SW480 (cell line): ENCODE measurements at regions not wholly inside any gene's neighbourhood (a gene's known extent, or its start where the extent isn't known, plus 50 kb on each side); places are given as distances from the start of the nearest gene placed in this dataset.

Source experiments
- DNase-seq: peaks from one replicate; pipeline ENCODE4 v3.0.0-alpha.2; 2016; ENCODE audit warnings: low spot score

- DNase-seq, result no peak
Observed at GRCh38 chr2:240343548-240343947, 91.9 kb upstream of the GPC1 start.

DNA sequence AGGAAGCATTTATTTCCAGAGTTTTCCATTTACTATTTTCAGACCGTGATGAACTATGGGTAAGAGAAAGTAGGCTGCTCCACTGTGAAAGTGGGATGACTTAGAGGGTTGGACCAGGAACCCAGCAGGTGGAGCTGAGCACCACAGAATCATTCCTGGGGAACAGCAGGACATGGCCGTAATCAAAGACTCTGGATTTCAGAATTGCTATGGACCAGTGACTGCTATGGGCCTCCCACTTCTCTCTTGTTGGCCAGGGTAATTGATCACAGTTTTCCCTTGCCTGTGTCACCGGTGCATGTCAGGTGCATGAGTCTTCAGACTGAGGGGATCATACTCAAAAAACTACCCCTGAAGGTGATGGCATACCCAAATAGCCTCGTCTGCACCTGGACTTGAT is 90.6 kb upstream of the GPC1 start:
- no peak for DNase-seq

- DNase-seq, result no peak
Observed at GRCh38 chr2:240346015-240346752, 89.3 kb upstream of the GPC1 start.

- DNase-seq, result no peak
Observed at GRCh38 chr2:240346753-240347372, 88.6 kb upstream of the GPC1 start.

DNA sequence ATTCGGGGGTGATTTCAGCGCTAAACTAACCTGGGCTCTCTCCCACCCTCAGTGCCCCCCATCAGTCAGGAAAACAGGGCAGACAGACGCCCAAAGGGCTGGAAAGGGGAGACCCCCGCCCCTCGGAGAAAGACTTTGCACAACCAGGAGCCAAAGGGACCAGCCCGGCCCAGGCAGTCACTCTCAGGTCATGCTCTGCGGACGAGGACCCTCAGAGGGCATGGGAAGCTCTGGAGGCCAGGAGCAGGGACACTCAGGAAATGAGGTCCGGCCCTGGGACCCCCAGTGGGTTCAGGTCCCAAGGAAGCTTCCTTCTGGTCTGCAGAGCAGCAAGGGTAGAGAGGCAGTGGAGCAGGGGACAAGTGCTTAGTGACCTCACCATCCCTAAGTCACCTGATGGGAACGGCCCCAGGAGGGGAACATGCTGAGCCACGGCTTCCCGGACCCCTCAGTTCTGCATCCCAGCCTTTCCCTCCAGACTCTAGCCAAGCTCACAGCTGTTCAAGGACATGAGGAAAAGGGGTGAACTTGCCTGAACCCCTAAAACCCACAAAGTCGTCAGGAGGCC is 88.0 kb upstream of the GPC1 start:
- DNase-seq, result no peak

DNA sequence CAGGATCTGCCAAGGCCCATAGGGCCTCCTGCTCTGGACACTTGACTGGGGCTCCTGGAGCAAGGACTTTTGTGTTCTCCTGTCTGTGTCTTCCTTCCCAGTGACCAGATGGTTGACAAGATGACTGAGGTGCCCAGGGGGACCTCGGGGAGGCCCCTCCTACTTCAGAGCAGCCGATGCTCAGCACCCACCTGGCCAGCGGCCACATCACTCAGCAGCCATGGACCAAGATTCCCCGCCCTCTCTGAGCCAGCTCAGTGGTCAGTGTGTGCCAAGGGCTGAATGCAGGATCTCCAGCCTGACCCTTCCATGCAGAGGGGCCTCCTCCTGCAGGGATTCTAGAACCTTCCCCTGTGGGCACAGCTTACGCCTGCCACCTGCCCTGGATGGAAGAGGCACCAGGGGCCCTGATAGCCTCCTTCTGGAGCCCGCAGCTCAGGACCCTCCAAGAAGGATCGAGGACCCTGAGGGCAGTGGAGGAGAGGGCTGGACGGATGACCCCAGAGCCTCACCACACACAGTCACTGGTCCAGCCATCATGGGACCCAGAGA is 87.4 kb upstream of the GPC1 start:
- DNase-seq, result no peak

DNA sequence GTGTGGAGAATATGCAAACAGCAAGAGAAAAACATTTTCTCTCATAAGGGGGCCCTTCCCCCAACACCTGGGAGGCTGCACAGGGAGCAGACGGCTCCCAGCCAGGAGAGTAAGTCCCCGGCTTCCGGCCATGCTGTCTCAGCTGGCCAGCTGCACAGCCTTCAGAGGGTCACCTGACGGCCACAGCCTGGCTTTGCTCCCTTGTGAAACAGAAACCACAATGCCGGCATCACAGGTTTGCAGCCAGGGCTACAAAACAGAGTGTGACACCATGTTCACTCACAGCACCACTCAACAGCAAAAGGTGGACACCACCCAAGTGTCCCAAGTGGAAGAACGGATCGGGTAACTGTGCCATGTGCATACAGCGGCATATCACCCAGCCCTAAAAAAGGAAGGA is 86.9 kb upstream of the GPC1 start:
- DNase-seq, result no peak

DNA sequence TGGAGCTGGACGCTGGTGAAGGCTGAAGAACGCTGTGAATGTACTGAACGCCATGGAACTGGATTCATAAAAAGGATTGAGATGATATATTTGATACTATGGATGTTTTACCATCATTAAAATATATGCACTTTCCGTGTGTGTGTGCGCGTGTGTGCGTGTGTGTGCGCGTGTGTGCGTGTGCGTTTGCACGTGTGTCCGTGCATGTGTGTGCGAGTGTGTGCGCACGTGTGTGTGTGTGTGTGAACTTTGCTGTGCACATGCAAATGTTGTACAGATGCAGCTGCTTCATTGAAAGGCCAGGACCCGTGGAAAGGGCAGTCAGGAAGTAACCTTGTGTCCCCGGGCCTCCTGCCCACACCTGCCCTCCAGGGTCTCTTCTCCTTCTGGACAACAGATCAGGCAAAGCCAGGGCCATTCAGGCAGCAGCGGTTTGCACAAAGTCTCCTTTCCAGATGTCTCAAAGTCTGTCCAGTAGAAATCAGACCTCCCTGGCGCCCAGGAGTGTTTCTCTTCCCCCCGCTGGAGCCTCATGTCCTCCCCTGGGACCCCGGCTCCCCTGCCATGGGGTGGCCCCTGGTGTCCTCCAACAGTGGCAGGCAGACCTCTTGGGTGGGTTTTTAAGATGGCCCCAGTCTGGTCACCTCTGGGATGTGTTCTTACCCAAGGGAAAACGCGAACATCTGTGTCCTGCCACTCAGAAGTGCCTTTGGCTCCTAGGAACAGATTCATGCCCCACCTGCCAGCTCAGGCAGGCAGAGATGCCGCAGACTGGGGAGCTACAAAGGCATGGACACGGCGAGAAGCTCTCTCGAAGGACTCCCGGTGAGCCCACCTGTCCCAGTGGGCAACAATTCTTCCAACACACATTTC is 86.1 kb upstream of the GPC1 start:
- DNase-seq, result no peak

DNA sequence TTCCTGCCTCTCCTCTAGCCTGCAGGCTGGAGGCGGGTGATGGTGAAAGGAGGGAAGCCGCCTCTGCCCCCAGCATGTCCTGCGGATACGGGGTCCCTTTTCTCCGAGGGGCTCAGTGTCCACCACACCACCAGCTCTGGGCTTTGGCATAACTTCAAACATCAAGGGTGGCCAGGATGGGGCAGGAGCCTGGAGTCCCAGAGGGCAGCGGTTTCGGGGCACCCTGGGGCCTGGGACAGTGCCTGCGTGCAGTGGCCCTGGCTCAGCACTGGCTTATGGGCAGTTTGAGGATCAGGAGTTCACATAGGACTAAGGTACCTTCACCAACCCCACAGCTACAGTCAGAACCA is 85.5 kb upstream of the GPC1 start:
- DNase-seq, result no peak

GRCh38 chr2:240350696-240351087 is 84.8 kb upstream of the GPC1 start:
- DNase-seq, result no peak

DNA sequence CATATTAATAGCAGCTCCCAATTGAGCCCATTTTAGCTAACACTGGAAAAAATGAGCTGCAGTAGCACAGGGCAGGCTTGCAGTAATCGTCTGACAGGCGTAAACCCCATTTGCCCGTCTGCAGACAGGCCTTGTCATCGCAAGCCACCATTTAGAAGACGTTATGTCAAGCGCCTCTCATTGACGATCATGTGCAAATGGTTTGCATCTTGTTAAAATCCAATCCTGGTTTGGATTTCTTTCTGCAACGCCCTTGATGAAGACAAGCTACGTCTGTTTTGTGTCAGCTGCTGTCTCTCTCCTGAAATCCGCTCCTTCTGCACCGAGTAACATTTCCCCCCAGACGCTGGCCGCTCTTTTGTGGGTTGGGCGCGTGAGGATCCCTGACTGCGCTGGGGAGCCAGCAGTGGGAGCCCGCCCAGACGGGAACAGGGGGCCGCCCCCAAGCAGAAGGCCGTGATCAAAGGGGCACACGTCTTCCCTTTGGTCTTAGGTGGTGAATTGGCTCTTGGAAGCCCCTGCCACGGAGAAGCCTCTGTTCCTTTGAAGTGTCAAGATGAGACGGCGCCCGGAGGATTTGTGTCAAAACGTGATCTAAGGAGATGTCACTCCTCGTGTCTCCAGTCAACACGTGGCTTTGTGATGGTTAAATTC is 84.2 kb upstream of the GPC1 start:
- DNase-seq, result no peak

- DNase-seq, result no peak
Observed at GRCh38 chr2:240351826-240352426, 83.5 kb upstream of the GPC1 start.

- DNase-seq, result no peak
Observed at GRCh38 chr2:240353086-240353798, 82.2 kb upstream of the GPC1 start.

DNA sequence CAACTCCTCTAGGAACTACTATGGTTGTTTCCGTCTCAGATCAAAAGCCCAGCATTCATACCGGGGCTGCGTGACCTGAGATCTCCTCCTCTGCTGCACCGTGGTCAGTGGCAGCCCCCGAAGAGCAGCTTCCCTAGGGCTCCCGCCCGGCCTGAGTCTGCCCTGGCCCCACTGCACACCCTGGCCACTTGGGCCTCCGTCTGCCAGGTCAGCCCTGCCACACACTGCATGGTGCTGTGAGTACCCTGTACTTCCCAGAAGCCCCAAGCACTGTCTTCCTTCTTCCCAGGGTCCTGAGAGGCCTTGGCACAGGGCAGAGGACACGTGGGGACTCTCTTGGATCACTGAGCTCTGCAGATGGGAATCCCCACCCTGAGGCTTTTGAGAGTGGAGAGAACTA is 81.5 kb upstream of the GPC1 start:
- no peak for DNase-seq

GRCh38 chr2:240355001-240355891 is 80.2 kb upstream of the GPC1 start:
- no peak for DNase-seq

DNA sequence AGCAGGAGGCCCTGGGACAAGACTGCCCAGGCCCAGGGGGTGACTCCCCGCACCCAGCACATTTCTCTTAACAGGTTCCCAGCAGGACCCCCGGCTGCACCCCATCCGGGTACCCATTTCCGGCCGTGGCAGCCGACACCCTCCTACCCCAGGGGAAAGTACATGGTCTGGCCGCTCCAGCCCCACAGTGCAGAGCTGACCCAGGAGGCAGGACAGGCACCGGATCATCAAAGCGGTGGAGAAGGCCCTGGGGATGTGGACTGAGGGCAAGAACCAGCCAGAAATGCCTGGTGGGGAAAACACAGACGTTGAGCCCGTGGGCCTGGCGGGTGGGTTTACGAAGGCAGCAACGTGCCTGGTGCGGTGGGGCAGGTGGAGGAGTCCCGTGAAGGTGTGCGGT is 79.5 kb upstream of the GPC1 start:
- no peak for DNase-seq

- DNase-seq, result no peak
Observed at GRCh38 chr2:240356700-240357640, 78.5 kb upstream of the GPC1 start.

- no peak for DNase-seq
Observed at GRCh38 chr2:240357641-240358012, 77.8 kb upstream of the GPC1 start.

DNA sequence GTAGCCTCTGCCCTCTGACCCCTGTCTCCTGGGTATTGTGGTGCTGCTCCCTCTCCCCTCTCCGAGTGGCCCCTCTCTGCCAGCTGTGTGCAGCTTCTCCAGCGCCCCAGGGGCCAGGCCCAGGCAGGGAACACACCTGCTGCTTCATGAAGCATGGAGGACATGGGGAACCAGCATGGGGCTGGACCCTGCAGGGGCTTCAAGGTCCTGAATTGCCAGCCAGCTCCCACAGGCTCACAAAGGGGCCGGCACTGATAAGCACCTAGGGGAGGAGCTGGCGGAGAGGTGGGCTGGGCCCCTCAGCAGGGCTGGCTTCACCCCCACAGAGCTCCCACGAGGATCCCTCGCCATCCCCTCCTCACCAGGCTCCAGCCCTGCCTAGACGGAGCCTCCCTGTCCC is 77.4 kb upstream of the GPC1 start:
- no peak for DNase-seq
